ENCODE measurements at regions not wholly inside any gene's neighbourhood (a gene's known extent, or its start where the extent isn't known, plus 50 kb on each side); places are given as distances from the start of the nearest gene placed in this dataset.

DNA sequence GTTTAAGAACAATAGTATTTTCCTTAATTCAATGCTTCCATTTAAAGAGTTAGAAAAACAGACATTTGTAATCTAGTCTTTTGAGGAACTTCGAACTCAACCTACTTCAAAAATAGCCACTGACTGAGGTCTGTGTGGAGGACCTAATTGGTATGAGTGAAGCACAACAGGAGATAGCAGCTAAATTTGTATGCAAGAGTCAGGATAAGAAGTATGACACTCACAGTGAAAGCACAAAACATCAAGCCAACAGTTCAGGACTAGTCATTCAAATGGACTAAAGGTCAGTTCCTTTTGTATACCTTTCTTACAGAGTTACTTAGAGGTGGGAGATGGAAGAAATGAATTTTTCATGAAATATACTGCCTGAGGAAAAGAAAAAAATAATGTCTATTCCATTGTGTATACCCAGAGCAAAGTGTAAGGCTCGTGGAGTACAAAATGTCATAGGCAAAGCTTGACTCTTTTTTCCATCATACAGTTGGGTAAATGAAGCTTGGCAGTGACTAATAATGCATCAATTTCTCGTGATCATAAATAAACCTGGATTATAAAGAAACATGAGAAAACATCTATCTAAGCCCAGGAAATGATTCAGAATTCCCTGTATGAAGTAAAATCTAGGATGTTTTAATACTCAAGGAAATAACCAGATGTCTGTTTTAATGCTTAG is 1005.2 kb upstream of the CADM2 start:
- TF ChIP-seq, protein P1, sequence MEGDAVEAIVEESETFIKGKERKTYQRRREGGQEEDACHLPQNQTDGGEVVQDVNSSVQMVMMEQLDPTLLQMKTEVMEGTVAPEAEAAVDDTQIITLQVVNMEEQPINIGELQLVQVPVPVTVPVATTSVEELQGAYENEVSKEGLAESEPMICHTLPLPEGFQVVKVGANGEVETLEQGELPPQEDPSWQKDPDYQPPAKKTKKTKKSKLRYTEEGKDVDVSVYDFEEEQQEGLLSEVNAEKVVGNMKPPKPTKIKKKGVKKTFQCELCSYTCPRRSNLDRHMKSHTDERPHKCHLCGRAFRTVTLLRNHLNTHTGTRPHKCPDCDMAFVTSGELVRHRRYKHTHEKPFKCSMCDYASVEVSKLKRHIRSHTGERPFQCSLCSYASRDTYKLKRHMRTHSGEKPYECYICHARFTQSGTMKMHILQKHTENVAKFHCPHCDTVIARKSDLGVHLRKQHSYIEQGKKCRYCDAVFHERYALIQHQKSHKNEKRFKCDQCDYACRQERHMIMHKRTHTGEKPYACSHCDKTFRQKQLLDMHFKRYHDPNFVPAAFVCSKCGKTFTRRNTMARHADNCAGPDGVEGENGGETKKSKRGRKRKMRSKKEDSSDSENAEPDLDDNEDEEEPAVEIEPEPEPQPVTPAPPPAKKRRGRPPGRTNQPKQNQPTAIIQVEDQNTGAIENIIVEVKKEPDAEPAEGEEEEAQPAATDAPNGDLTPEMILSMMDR (conservative IDR thresholded peaks at IDR 0.05; ENCODE audit: low read length), result no peak
- no peak for TF ChIP-seq EZH2phosphoT487 (IDR thresholded peaks at IDR 0.05; ENCODE audit: borderline replicate concordance)
